ENCODE measurements at regions not wholly inside any gene's neighbourhood (a gene's known extent, or its start where the extent isn't known, plus 50 kb on each side); places are given as distances from the start of the nearest gene placed in this dataset.

- DNase-seq: no peak
These were observed 82.5 kb upstream of the HMHB1 start for GRCh38 chr5:143729334-143729946.

- DNase-seq: no peak
These were observed 88.8 kb upstream of the HMHB1 start for GRCh38 chr5:143723159-143723558.

- peak; percentile 31 for DNase-seq
These were observed 90.0 kb upstream of the HMHB1 start for GRCh38 chr5:143721925-143722324.

- no peak for DNase-seq
These were observed 91.3 kb upstream of the HMHB1 start for GRCh38 chr5:143720689-143721088.

GRCh38 chr5:143717400-143717799, 94.6 kb upstream of the HMHB1 start:
- DNase-seq: no peak

GRCh38 chr5:143716881-143717280, 95.1 kb upstream of the HMHB1 start:
- no peak for DNase-seq

- no peak for DNase-seq
These were observed 96.3 kb upstream of the HMHB1 start for GRCh38 chr5:143715616-143716015.

GRCh38 chr5:143714629-143715028, 97.3 kb upstream of the HMHB1 start:
- DNase-seq: no peak

GRCh38 chr5:143713047-143714003, 98.6 kb upstream of the HMHB1 start:
- no peak for DNase-seq

GRCh38 chr5:143708672-143709071, 103.3 kb upstream of the HMHB1 start:
- DNase-seq: no peak

GRCh38 chr5:143707806-143708205, 104.2 kb upstream of the HMHB1 start:
- no peak for DNase-seq

- no peak for DNase-seq
These were observed 106.6 kb upstream of the HMHB1 start for GRCh38 chr5:143705381-143705780.

GRCh38 chr5:143703659-143704058, 108.3 kb upstream of the HMHB1 start:
- DNase-seq: no peak

GRCh38 chr5:143701493-143701892, 110.5 kb upstream of the HMHB1 start:
- no peak for DNase-seq

- no peak for DNase-seq
These were observed 111.0 kb upstream of the HMHB1 start for GRCh38 chr5:143700994-143701393.

- no peak for DNase-seq
These were observed 112.8 kb upstream of the HMHB1 start for GRCh38 chr5:143699121-143699520.

GRCh38 chr5:143698574-143698973, 113.4 kb upstream of the HMHB1 start:
- DNase-seq: no peak

GRCh38 chr5:143696921-143697320, 115.0 kb upstream of the HMHB1 start:
- no peak for DNase-seq

- DNase-seq: no peak
These were observed 116.0 kb upstream of the HMHB1 start for GRCh38 chr5:143695941-143696340.

- DNase-seq: no peak
These were observed 116.6 kb upstream of the HMHB1 start for GRCh38 chr5:143695244-143695864.

- no peak for DNase-seq
These were observed 117.6 kb upstream of the HMHB1 start for GRCh38 chr5:143694357-143694756.

- no peak for DNase-seq
These were observed 118.2 kb upstream of the HMHB1 start for GRCh38 chr5:143693651-143694252.

GRCh38 chr5:143692342-143692741, 119.6 kb upstream of the HMHB1 start:
- no peak for DNase-seq

- DNase-seq: no peak
These were observed 120.0 kb upstream of the HMHB1 start for GRCh38 chr5:143691945-143692290.
